ENCODE measurements at regions not wholly inside any gene's neighbourhood (a gene's known extent, or its start where the extent isn't known, plus 50 kb on each side); places are given as distances from the start of the nearest gene placed in this dataset.

- no peak for TF ChIP-seq CTCF (IDR thresholded peaks at IDR 0.05; ENCODE audit: low read depth, low read length)
- H3K4me3 ChIP-seq (ENCODE audit: low read depth, low read length) = no peak overlapping the region
- no peak for DNase-seq
These were observed 827.4 kb upstream of the PHF14 start for GRCh38 chr7:10146271-10146670.

GRCh38 chr7:10156972-10157371 is 816.7 kb upstream of the PHF14 start:
- Histone ChIP-seq H3K27me3 (ENCODE audit: insufficient read depth, low read depth, severe bottlenecking) (no peaks in the 10 kb centered on the region), H3K4me3 (ENCODE audit: low read depth, low read length) (no peak overlapping the region), H3K9me3 (ENCODE audit: severe bottlenecking) (no peaks in the 10 kb centered on the region), H3K27ac (no peak overlapping the region), H3K36me3 (no peaks in the 10 kb centered on the region)
- no peak for DNase-seq
- TF ChIP-seq CTCF (IDR thresholded peaks at IDR 0.05; ENCODE audit: low read depth, low read length) = no peak

More at GRCh38 chr7:10146271-10146670, 827.4 kb upstream of the PHF14 start:
- H3K9me3 ChIP-seq (ENCODE audit: severe bottlenecking) = no peaks in the 10 kb centered on the region
- no peak overlapping the region for H3K27ac ChIP-seq
- H3K27me3 ChIP-seq (ENCODE audit: insufficient read depth, low read depth, severe bottlenecking) = no peaks in the 10 kb centered on the region
- no peaks in the 10 kb centered on the region for H3K36me3 ChIP-seq

- no peak for TF ChIP-seq CTCF (IDR thresholded peaks at IDR 0.05; ENCODE audit: low read depth, low read length)
- DNase-seq = no peak
- Histone ChIP-seq H3K27ac (no peak overlapping the region), H3K9me3 (ENCODE audit: severe bottlenecking) (no peaks in the 10 kb centered on the region), H3K4me3 (ENCODE audit: low read depth, low read length) (no peak overlapping the region), H3K27me3 (ENCODE audit: insufficient read depth, low read depth, severe bottlenecking) (no peaks in the 10 kb centered on the region), H3K36me3 (no peaks in the 10 kb centered on the region)
These were observed 791.7 kb upstream of the PHF14 start for GRCh38 chr7:10181996-10182395.

GRCh38 chr7:10192074-10192473 is 781.6 kb upstream of the PHF14 start:
- no peak for TF ChIP-seq CTCF (IDR thresholded peaks at IDR 0.05; ENCODE audit: low read depth, low read length)
- H3K4me3 ChIP-seq (ENCODE audit: low read depth, low read length) = no peak overlapping the region
- no peaks in the 10 kb centered on the region for H3K9me3 ChIP-seq (ENCODE audit: severe bottlenecking)
- H3K36me3 ChIP-seq = no peaks in the 10 kb centered on the region
- DNase-seq = no peak
- H3K27ac ChIP-seq = no peak overlapping the region
- H3K27me3 ChIP-seq (ENCODE audit: insufficient read depth, low read depth, severe bottlenecking) = no peaks in the 10 kb centered on the region

- Histone ChIP-seq H3K9me3 (ENCODE audit: severe bottlenecking) (no peaks in the 10 kb centered on the region), H3K36me3 (no peaks in the 10 kb centered on the region), H3K4me3 (ENCODE audit: low read depth, low read length) (no peak overlapping the region), H3K27ac (no peak overlapping the region), H3K27me3 (ENCODE audit: insufficient read depth, low read depth, severe bottlenecking) (no peaks in the 10 kb centered on the region)
- no peak for TF ChIP-seq CTCF (IDR thresholded peaks at IDR 0.05; ENCODE audit: low read depth, low read length)
- DNase-seq = no peak
These were observed 768.0 kb upstream of the PHF14 start for GRCh38 chr7:10205696-10206095.

- no peak for DNase-seq
These were observed 763.7 kb upstream of the PHF14 start for GRCh38 chr7:10210000-10210399.

More at GRCh38 chr7:10210000-10210399, 763.7 kb upstream of the PHF14 start:
- TF ChIP-seq CTCF (IDR thresholded peaks at IDR 0.05; ENCODE audit: low read depth, low read length) = no peak
- Histone ChIP-seq H3K9me3 (ENCODE audit: severe bottlenecking) (no peaks in the 10 kb centered on the region), H3K36me3 (no peaks in the 10 kb centered on the region), H3K27me3 (ENCODE audit: insufficient read depth, low read depth, severe bottlenecking) (no peaks in the 10 kb centered on the region), H3K27ac (no peak overlapping the region), H3K4me3 (ENCODE audit: low read depth, low read length) (no peak overlapping the region)
